AG09319 (cell line): ENCODE measurements at regions not wholly inside any gene's neighbourhood (a gene's known extent, or its start where the extent isn't known, plus 50 kb on each side); places are given as distances from the start of the nearest gene placed in this dataset.

ENCODE experiments used
- DNase-seq: peaks from one replicate; pipeline ENCODE4 v3.0.0-alpha.2; 2010; ENCODE audit warnings: low read depth; ENCODE audit errors: extremely low read depth
- CTCF ChIP-seq: IDR thresholded peaks from 2 replicates; pipeline ENCODE4 v1.5.1; 2011; ENCODE audit warnings: low read depth, mild to moderate bottlenecking, inconsistent platforms, low read length, moderate library complexity

GRCh38 chr11:32016111-32016510 lies 74.8 kb upstream of the RCN1 start:
- TF ChIP-seq CTCF, result no peak
- no peak for DNase-seq

- TF ChIP-seq CTCF, result no peak
- DNase-seq, result no peak
Observed at GRCh38 chr11:32015427-32015826, 75.4 kb upstream of the RCN1 start.

- DNase-seq, result no peak
- TF ChIP-seq CTCF, result no peak
Observed at GRCh38 chr11:32013603-32014002, 77.3 kb upstream of the RCN1 start.

- no peak for TF ChIP-seq CTCF
- no peak for DNase-seq
Observed at GRCh38 chr11:32012049-32012448, 78.8 kb upstream of the RCN1 start.

- no peak for DNase-seq
- TF ChIP-seq CTCF, result no peak
Observed at GRCh38 chr11:32008880-32009551, 81.9 kb upstream of the RCN1 start.

GRCh38 chr11:32006799-32007388 lies 84.0 kb upstream of the RCN1 start:
- TF ChIP-seq CTCF, result peak; percentile 76
- DNase-seq, result peak; percentile 3

GRCh38 chr11:32005786-32006416 lies 85.0 kb upstream of the RCN1 start:
- DNase-seq, result no peak
- TF ChIP-seq CTCF, result no peak
